HFF-Myc (cell line): ENCODE measurements at regions not wholly inside any gene's neighbourhood (a gene's known extent, or its start where the extent isn't known, plus 50 kb on each side); places are given as distances from the start of the nearest gene placed in this dataset.

ENCODE experiments used
- DNase-seq: peaks from one replicate; pipeline ENCODE4 v3.0.0-alpha.2; 2011; ENCODE audit warnings: low read depth; ENCODE audit errors: extremely low read depth
- H3K4me3 ChIP-seq: replicated peaks from 2 replicates; pipeline ENCODE4 v1.5.1; 2011; ENCODE audit warnings: low read depth, mild to moderate bottlenecking, control low read depth, low read length
- CTCF ChIP-seq: IDR thresholded peaks from 2 replicates; pipeline ENCODE4 v1.5.1; 2012; ENCODE audit warnings: mild to moderate bottlenecking, low read depth, low read length, control low read depth; ENCODE audit errors: missing control alignments

- TF ChIP-seq CTCF, result no peak
- no peak for DNase-seq
- no peak overlapping the region for H3K4me3 ChIP-seq
These were observed 254.4 kb downstream of the PPARGC1A start for GRCh38 chr4:23635468-23635867.

DNA sequence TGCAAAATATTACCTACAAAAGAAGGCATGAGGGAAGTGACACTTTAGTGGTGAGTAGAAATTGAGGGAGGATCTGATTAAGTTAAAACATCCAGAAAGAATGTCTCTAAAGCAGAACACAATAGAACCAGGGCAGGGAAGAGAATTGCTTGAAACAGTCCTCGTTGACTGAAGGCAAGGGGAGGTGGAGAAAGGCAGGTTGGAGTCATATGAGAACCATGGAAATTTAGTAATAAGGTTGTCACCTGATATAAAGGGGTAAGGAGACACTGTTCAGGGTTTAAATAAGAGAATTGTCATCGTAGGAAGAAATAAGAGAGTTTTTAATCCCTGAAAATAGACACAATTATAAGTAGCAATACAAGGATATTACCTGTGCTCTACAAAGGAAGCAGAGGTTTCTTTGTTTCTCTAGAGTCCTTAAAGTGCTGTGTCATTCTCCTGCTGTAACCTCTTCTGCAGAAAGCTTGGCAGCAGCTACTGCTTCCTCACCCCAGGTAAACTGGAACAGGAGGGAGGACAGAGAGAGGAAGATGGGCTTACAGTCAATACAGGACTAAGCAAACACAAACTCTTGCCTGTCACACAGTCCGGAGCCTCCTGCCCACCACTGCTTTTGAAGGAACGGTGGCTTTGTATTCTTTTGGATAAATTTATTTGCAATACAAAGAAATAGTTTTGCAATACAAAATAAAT is 258.4 kb downstream of the PPARGC1A start:
- H3K4me3 ChIP-seq, result no peak overlapping the region
- no peak for TF ChIP-seq CTCF
- no peak for DNase-seq

DNA sequence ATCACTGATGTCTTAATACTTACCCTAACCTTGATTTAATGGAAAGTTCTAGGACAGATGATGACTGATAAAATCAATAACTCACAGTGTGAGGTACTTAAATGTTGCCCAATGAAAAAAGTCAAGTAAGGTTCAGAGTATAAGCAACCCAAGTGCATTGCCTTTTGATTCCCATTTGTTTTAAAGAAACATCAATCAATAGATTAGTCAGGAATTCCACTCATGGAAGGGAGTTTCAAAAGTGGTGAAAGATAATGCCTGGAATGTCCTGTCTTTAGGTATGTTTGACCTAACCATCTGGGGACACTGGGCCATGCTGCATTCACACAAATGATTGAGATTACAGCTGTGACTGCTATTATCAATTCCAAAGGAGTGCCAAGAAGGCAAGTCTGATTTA is 259.7 kb downstream of the PPARGC1A start:
- DNase-seq, result no peak
- no peak overlapping the region for H3K4me3 ChIP-seq
- TF ChIP-seq CTCF, result no peak

- H3K4me3 ChIP-seq, result no peak overlapping the region
- TF ChIP-seq CTCF, result no peak
- no peak for DNase-seq
These were observed 260.4 kb downstream of the PPARGC1A start for GRCh38 chr4:23629421-23629820.

DNA sequence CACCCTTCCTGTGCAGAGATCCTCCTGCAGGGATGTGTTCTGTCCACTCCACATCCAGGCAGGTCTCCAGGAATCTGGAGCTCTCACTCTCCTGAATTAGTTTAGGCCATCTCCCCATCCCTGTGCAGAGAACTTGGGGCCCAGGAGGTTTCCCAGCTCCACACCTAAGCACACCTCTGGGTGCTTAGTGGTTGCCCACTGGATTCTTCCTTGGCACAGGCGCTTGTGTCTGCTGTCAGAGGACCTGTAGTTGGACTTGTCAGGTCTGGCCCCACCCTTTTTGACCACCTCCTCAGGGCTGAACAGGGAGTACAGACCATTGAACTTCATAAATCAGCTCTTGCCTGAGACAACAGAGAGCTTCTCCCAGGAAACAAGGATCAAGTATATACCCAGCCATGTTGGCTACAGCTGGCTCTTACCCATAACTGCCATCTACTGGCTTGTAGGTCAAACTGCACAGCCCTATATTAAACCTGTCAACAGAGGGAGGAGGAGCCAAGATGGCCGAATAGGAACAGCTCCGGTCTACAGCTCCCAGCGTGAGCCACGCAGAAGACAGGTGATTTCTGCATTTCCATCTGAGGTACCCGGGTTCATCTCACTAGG is 275.5 kb downstream of the PPARGC1A start:
- no peak for DNase-seq
- TF ChIP-seq CTCF, result no peak
- no peak overlapping the region for H3K4me3 ChIP-seq

DNA sequence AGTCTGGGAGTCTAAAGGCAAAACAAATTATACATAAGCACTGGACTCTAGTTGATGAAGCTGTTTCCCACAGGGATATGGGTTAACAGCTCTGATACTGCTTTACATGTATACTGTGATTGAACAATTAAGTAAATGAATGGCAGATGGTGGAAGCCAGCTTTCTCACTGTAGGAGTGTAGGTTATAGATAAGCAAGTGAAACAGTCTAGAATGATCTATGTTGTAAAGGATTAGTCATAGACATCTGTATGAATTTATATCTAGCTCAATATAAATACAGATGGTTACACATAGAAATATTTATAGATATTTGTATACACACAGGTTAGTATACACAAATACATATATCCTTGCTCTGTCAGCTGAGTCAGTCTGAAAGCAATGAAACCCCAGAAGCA is 276.1 kb downstream of the PPARGC1A start:
- H3K4me3 ChIP-seq, result no peak overlapping the region
- DNase-seq, result no peak
- no peak for TF ChIP-seq CTCF
